Stimulated activated CD4-positive, alpha-beta T cell treated with anti-CD3 and anti-CD28 coated beads, Interleukin-1b, Interleukin-23, amount 100 ng/mL, for 24 hours (primary cell): ENCODE measurements at regions not wholly inside any gene's neighbourhood (a gene's known extent, or its start where the extent isn't known, plus 50 kb on each side); places are given as distances from the start of the nearest gene placed in this dataset.
"Not testable (repeated sequence)": the region's sequence is repeated elsewhere in the genome, so short reads cannot be mapped to it uniquely, and the experiment has no call there.

Experiments
- DNase-seq, 4 experiments: peaks; one replicate each; pipeline ENCODE4 v3.0.0-alpha.2; 2020; ENCODE audit warnings: low read depth in 4 of 4, low spot score in 1 of 4

GRCh38 chr4:184942444-184943425, 75.6 kb upstream of the HELT start:
- DNase-seq = no peak

DNA sequence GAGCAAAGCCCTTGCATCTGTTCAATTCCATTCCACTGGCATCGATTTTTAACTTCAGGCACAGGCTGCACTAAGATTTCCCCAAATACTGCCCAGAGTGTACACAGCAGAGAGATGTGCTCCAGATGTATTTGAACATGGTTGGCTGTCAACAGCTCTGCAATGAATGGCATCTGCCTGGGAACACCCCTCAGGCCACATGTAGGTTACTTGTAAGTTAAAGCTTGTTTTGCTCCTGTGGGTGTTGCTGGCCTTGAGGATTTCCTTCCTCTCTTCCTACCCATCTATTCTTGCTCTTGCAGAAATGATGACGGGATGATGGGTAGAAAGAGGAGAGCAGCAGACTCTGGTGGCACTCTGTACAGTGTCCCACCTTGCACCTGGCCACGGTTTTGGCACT, 69.3 kb upstream of the HELT start:
- no peak for DNase-seq

- DNase-seq = no peak
Observed at GRCh38 chr4:184950117-184950830, 68.0 kb upstream of the HELT start.

DNA sequence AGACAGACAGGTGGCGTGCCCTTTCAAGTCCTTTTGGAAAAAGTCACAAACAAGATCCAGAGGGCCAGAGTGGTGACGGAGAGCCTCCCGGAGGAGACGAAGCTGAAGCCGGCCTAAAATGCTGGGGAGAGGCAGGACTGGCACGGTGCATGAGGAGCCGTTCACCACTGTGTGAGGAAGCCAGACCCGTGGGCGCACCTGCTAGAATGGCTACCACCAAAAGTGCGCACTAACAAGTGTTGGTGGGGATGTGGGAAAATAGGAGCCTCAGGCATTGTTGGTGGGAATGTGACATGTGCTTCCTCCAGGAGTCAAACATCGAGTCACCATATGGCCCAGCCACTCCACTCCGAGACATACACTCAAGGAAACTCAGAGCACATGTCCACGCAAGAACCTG, 67.4 kb upstream of the HELT start:
- no peak for DNase-seq

DNA sequence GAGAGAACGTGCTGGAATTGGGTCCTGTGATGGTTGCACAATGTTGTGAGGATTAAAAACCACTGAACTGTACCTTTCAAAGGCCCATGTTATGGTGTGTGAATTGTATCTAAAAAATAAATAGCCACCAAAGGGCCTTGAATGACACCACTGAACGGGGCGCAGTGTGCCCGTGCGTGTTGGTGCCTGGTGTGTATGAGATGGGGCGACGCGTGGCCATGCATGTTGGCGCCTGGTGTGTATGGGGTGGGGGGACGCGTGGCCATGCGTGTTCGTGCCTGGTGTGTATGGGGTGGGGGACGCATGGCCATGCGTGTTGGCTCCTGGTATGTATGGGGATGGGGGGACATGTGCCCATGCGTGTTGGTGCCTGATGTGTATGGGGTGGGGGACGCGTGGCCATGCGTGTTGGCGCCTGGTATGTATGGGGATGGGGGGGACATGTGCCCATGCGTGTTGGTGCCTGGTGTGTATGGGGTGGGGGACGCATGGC, 66.6 kb upstream of the HELT start:
- no peak for DNase-seq

DNA sequence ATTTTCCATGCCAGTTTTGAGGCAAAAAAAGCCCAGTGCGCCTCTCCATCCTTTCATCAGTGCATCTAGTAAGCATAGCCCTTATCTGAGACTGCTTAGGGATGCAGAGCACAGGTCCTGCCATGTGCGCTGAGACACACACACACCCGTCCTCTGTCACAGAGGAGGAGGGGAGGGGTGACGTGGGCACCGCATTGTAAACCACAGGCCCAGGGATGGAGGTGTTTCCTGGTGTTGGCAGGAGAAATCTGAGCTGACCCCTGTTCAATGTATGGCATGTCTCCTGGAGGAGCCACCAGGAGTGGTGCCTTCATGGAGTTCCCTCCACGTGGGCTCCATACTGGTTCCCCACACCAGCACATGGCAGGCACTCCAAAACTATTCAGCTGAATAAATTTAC, 65.8 kb upstream of the HELT start:
- no peak for DNase-seq

DNA sequence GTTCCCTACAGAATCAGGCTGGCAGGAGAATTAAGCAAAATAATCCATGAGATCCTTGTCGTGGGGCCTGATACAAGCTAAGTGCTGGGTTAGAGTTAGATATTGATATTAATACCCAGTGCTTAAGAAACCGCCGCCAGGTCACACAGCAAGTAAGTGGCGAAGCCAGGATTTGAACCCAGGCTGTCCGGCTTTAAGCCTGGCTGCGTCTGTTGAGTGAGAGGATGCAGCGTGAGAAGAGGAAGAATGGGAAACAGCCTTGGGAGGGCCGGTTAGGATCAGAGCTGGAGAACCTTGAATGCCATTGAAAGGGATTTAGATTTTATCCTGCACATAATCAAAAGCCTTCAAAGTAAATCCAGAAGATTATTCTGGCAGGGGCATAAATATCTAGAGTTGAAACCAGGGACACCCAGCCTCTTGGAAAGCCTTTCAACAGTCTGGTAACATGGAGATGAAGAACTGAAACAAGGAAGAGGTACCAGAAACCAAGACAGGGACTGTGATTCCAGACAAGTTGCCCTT, 64.8 kb upstream of the HELT start:
- DNase-seq = no peak

- DNase-seq = no peak
Observed at GRCh38 chr4:184953971-184954370, 64.3 kb upstream of the HELT start.

- DNase-seq = no peak
Observed at GRCh38 chr4:184954482-184954881, 63.8 kb upstream of the HELT start.

GRCh38 chr4:184955116-184955515, 63.2 kb upstream of the HELT start:
- DNase-seq = no peak

DNA sequence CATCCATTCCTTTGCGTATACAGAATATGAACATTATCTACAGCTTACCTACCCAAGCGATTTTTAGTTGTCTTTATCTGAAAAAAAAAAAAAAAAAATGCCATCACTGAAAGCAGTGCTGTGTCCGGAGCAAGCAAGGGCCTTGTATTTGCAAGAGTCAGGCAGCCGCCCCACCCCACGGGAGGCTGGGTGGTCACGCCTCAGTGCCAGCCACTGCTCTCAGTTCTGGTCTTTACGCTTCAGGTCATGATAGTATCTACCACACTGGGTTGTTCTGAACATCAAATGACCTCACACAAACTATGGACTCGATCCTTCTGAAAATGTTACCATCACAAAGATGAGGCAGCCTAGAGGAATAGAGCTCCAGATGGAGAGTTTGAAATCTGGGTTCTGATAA, 62.7 kb upstream of the HELT start:
- no peak for DNase-seq

DNA sequence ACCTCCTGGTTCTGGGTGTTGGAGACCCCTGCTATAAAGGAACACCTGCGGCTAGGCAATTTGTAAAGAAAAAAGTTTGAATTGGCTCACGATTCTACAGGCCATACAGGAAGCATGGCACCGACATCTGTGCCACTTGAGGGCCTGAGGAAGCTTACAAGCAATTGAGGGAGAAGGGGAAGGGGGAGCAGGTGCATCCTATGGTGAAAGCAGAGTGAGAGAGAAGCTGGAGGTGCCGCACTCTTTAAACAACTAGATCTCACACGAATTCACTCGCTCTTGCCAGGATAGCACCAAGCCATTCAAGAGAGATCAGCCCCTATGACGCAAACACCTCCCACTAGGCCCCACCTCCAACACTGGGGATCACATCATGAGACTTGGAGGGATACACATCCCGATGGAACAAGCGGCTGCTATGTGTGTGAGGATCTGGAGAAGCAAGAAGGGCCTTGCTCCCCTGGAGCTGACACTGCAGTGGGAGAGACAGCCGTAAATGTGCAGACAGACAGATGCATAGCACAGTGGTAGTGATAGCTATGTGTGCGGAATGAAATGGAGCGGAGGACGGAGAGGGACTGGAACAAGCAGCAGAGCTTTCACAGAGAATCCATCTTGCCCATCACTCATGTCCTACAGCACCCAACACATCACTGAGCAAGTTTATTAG, 60.7 kb upstream of the HELT start:
- DNase-seq = no peak

GRCh38 chr4:184958127-184958922, 60.0 kb upstream of the HELT start:
- no peak for DNase-seq

- DNase-seq = no peak
Observed at GRCh38 chr4:184958923-184959210, 59.4 kb upstream of the HELT start.

DNA sequence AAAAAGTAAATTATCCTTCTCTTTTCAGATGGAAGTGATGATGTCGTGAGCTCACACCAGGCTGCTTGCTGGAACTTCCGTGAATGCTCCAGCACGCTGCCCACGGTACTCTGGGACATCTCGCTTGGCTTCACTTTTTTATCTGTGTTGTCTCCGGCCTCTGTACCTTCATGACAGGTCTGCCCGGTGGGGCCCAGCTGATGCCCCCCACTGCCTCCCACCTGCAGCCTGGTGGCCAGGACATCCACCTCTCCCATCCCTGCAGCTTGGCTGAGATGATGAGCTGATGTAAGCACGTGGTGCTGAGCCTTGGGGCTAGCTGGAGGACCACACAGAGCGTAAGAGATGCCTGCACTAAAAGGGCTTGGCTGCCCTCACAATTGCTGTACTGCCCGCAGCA, 59.0 kb upstream of the HELT start:
- DNase-seq = no peak

DNA sequence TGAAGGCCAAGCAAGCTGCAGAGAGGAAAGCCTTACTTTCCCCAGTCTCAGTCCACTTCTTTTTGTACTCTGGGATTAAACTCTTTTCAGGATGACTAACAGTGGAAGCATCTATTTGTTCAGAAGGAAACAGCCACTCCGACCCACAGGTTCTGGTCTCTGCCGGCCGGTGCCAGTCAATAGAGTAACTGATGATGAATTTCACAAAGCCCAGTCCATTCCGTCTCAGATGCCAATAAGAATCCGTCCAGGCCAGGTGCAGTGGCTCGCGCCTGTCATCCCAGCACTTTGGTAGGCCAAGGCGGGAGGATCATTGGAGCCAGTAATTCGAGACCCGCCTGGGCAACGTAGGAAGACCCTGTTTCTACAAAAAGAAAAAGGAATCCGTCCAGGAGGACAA, 58.5 kb upstream of the HELT start:
- DNase-seq = no peak

GRCh38 chr4:184960505-184960971, 57.8 kb upstream of the HELT start:
- DNase-seq = no peak

DNA sequence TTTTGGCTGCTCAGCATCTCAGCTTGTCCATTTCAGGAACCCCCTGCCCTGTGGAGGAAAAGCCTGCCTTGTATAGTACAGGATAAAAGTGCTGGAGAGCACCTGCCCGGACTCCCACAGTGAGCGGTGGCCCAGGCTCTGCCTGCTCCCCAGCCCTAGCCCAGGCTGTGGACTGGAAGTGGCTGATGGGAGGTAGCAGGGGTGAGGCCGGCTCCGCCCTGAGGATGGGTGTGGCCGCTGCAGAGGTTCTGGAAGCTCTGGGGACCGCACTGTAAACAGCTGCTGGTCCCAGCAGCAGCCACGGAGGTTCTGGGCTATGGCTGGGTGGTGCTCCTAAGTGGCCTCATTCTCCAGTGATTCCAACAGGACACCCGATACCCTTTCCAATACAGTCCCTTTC, 56.6 kb upstream of the HELT start:
- no peak for DNase-seq

- no peak for DNase-seq
Observed at GRCh38 chr4:184962125-184962638, 56.1 kb upstream of the HELT start.

DNA sequence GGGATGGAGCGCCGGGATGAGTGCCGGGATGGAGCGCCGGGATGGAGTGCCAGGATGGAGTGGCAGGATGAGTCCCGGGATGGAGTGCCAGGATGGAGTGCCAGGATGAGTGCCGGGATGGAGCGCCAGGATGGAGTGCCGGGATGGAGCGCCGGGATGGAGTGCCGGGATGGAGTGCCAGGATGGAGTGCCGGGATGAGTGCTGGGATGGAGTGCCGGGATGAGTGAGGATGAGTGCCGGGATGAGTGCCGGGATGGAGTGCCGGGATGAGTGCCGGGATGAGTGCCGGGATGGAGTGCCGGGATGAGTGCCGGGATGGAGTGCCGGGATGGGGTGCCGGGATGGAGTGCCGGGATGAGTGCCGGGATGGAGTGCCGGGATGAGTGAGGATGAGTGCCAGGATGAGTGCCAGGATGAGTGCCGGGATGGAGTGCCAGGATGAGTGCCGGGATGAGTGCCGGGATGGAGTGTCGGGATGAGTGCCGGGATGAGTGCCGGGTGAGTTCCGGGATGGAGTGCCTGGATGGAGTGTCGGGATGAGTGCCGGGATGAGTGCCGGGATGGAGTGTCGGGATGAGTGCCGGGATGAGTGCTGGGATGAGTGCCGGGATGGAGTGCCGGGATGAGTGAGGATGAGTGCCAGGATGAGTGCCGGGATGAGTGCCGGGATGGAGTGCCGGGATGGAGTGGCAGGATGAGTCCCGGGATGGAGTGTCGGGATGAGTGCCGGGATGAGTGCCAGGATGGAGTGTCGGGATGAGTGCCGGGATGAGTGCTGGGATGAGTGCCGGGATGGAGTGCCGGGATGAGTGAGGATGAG, 52.9 kb upstream of the HELT start:
- not testable (repeated sequence) for DNase-seq
